WTC11 (cell line): ENCODE measurements at regions not wholly inside any gene's neighbourhood (a gene's known extent, or its start where the extent isn't known, plus 50 kb on each side); places are given as distances from the start of the nearest gene placed in this dataset.

Experiments
- ATAC-seq: fragments of 200-7000 bp; cut with Tn5 transposase; 2 replicates; pipeline ENCODE4 v1.10.0; 2021; ENCODE audit warnings: mild to moderate bottlenecking, moderate library complexity
- CTCF ChIA-PET: fragments of 300-600 bp; sonication (Branson Sonifier 250); formaldehyde crosslinking; loops from one replicate; lab custom pipeline; 2021; ENCODE audit warnings: antibody characterized with exemption; lab: Charles Lee
- POLR2A ChIA-PET: fragments of 350-600 bp; sonication (Branson Sonifier 250); formaldehyde crosslinking; loops from one replicate; lab custom pipeline; 2021; ENCODE audit warnings: antibody characterized with exemption; lab: Charles Lee
- DNase-seq: peaks from one replicate; pipeline ENCODE4 v3.0.0; 2021; ENCODE audit warnings: low spot score
- H3K27ac Mint-ChIP-seq: 2 replicates; pipeline ENCODE4 v1.8.0; 2021; ENCODE audit warnings: mixed read lengths
- H3K27me3 Mint-ChIP-seq: 2 replicates; pipeline ENCODE4 v1.8.0; 2021; ENCODE audit warnings: low read depth, mild to moderate bottlenecking, moderate library complexity, mixed read lengths
- H3K36me3 Mint-ChIP-seq: 2 replicates; pipeline ENCODE4 v1.8.0; 2021; ENCODE audit warnings: mixed read lengths
- H3K4me1 Mint-ChIP-seq: 2 replicates; pipeline ENCODE4 v1.8.0; 2022; ENCODE audit warnings: mixed read lengths
- H3K4me3 Mint-ChIP-seq: 2 replicates; pipeline ENCODE4 v1.8.0; 2021; ENCODE audit warnings: mild to moderate bottlenecking, moderate library complexity, mixed read lengths
- H3K9me3 Mint-ChIP-seq: 2 replicates; pipeline ENCODE4 v1.8.0; 2021; ENCODE audit warnings: mixed read lengths
- AFF4 ChIP-seq: sonication (generic); formaldehyde crosslinking; IDR thresholded peaks from 2 replicates; pipeline ENCODE4 v1.8.1; 2023; ENCODE audit warnings: mild to moderate bottlenecking, missing genetic modification reagents, borderline replicate concordance
- CBFB ChIP-seq: sonication (generic); formaldehyde crosslinking; IDR thresholded peaks from 2 replicates; pipeline ENCODE4 v1.8.1; 2022; ENCODE audit warnings: mild to moderate bottlenecking, low read depth, missing genetic modification reagents
- EMX1 ChIP-seq: fragments of 250-450 bp; sonication (Bioruptor Pico); IDR thresholded peaks from 2 replicates; pipeline ENCODE4 v1.8.0; 2021; ENCODE audit warnings: mild to moderate bottlenecking
- FOXJ3 ChIP-seq: sonication (generic); formaldehyde crosslinking; IDR thresholded peaks from 2 replicates; pipeline ENCODE4 v1.9.0; 2021; ENCODE audit warnings: missing genetic modification reagents, mild to moderate bottlenecking, borderline replicate concordance
- FOXK1 ChIP-seq: sonication (generic); formaldehyde crosslinking; IDR thresholded peaks from 2 replicates; pipeline ENCODE4 v1.8.0; 2022; ENCODE audit warnings: mild to moderate bottlenecking, moderate library complexity, missing genetic modification reagents
- FOXP4 ChIP-seq: sonication (generic); formaldehyde crosslinking; IDR thresholded peaks from 2 replicates; pipeline ENCODE4 v1.8.0; 2022; ENCODE audit warnings: mild to moderate bottlenecking, missing genetic modification reagents
- JUN ChIP-seq: sonication (generic); formaldehyde crosslinking; IDR thresholded peaks from 2 replicates; pipeline ENCODE4 v1.8.0; 2023; ENCODE audit warnings: mild to moderate bottlenecking, missing genetic modification reagents
- NFE2L1 ChIP-seq: sonication (generic); formaldehyde crosslinking; IDR thresholded peaks from 2 replicates; pipeline ENCODE4 v1.8.1; 2023; ENCODE audit warnings: missing genetic modification reagents
- NFYB ChIP-seq: sonication (generic); formaldehyde crosslinking; conservative IDR thresholded peaks from 2 replicates; pipeline ENCODE4 v1.8.0; 2022; ENCODE audit warnings: low read depth, missing genetic modification reagents
- NR3C1 ChIP-seq: sonication (generic); formaldehyde crosslinking; conservative IDR thresholded peaks from 2 replicates; pipeline ENCODE4 v1.8.1; 2023; ENCODE audit warnings: low read depth, mild to moderate bottlenecking, missing genetic modification reagents
- STAT6 ChIP-seq: sonication (generic); formaldehyde crosslinking; conservative IDR thresholded peaks from 2 replicates; pipeline ENCODE4 v1.8.1; 2023; ENCODE audit warnings: mild to moderate bottlenecking, low read depth, missing genetic modification reagents, moderate library complexity
- ZBTB43 ChIP-seq: sonication (generic); formaldehyde crosslinking; IDR thresholded peaks from 2 replicates; pipeline ENCODE4 v1.8.1; 2023; ENCODE audit warnings: mild to moderate bottlenecking, missing genetic modification reagents
- ZMAT4 ChIP-seq: fragments of 250-450 bp; sonication (Bioruptor Pico); IDR thresholded peaks from 2 replicates; pipeline ENCODE4 v1.9.0; 2021; ENCODE audit warnings: mild to moderate bottlenecking
- ZNF138 ChIP-seq: sonication (generic); formaldehyde crosslinking; conservative IDR thresholded peaks from 2 replicates; pipeline ENCODE4 v1.8.1; 2022; ENCODE audit warnings: mild to moderate bottlenecking, moderate library complexity, missing genetic modification reagents
- ZNF281 ChIP-seq: sonication (generic); formaldehyde crosslinking; IDR thresholded peaks from 2 replicates; pipeline ENCODE4 v1.8.0; 2023; ENCODE audit warnings: mild to moderate bottlenecking, missing genetic modification reagents
- ZNF425 ChIP-seq: fragments of 250-450 bp; sonication (Bioruptor Pico); conservative IDR thresholded peaks from 2 replicates; pipeline ENCODE4 v1.9.0; 2021; ENCODE audit warnings: mild to moderate bottlenecking
- ZSCAN18 ChIP-seq: fragments of 250-450 bp; sonication (Bioruptor Pico); IDR thresholded peaks from 2 replicates; pipeline ENCODE4 v2.1.2; 2022; ENCODE audit warnings: mild to moderate bottlenecking, moderate library complexity

GRCh38 chr3:43217206-43217605, 69.1 kb upstream of the SNRK start (continued):
- TF ChIP-seq ZSCAN18 (CRISPR knock-in tag) (no peak), NFYB (CRISPR knock-in tag) (no peak), NR3C1 (CRISPR knock-in tag) (no peak), STAT6 (CRISPR knock-in tag) (no peak)

GRCh38 chr3:43215663-43216275, 70.6 kb upstream of the SNRK start:
- H3K4me1 Mint-ChIP-seq, result no peaks in the 10 kb centered on the region
- H3K4me3 Mint-ChIP-seq, result no peak overlapping the region
- DNase-seq (no peak), ATAC-seq (no peak)
- ChIA-PET CTCF (no interaction called here), POLR2A (interaction anchor here (0.6 kb wide), 1 partner anchor 291 kb away, joined by 4 read pairs; no protein-coding TSS in a partner anchor)
- no peaks in the 10 kb centered on the region; the same call in 1 of the 2 replicates for H3K9me3 Mint-ChIP-seq
- H3K36me3 Mint-ChIP-seq, result no peaks in the 10 kb centered on the region
- no peaks in the 10 kb centered on the region; the same call in 1 of the 2 replicates for H3K27me3 Mint-ChIP-seq
- no peak overlapping the region for H3K27ac Mint-ChIP-seq
- no peak for TF ChIP-seq FOXK1 (CRISPR knock-in tag)
- TF ChIP-seq ZMAT4 (CRISPR knock-in tag), result no peak
- no peak for TF ChIP-seq FOXP4 (CRISPR knock-in tag)
- no peak for TF ChIP-seq AFF4 (CRISPR knock-in tag)
- TF ChIP-seq ZNF138 (CRISPR knock-in tag), result no peak
- no peak for TF ChIP-seq FOXJ3
- no peak for TF ChIP-seq ZBTB43 (CRISPR knock-in tag)
- TF ChIP-seq CBFB (CRISPR knock-in tag), result no peak
- no peak for TF ChIP-seq ZNF281 (CRISPR knock-in tag)
- no peak for TF ChIP-seq JUN
- no peak for TF ChIP-seq NFE2L1
- no peak for TF ChIP-seq EMX1 (CRISPR knock-in tag)
- no peak for TF ChIP-seq ZNF425 (CRISPR knock-in tag)
